DND-41 (cell line): ENCODE measurements at regions not wholly inside any gene's neighbourhood (a gene's known extent, or its start where the extent isn't known, plus 50 kb on each side); places are given as distances from the start of the nearest gene placed in this dataset.
"Not testable (repeated sequence)": the region's sequence is repeated elsewhere in the genome, so short reads cannot be mapped to it uniquely, and the experiment has no call there.

Experiments
- ATAC-seq: fragments of 200-7000 bp; cut with Tn5 transposase; 3 replicates; pipeline ENCODE4 v1.9.1; 2021; ENCODE audit warnings: low read depth; ENCODE audit not compliant: insufficient read depth
- DNase-seq: peaks from one replicate; pipeline ENCODE4 v3.0.0-alpha.2; 2020
- H2AFZ ChIP-seq: 2 replicates; pipeline ENCODE4 v1.6.0; 2012; ENCODE audit warnings: low read depth, low read length
- H3K27ac ChIP-seq: 2 replicates; pipeline ENCODE4 v1.5.1; 2012; ENCODE audit warnings: low read length, inconsistent platforms
- H3K27me3 ChIP-seq: fragments of 200-600 bp; sonication (generic); 2 replicates; pipeline ENCODE4 v1.6.0; 2012; ENCODE audit warnings: low read length, mild to moderate bottlenecking, inconsistent platforms; ENCODE audit not compliant: insufficient read depth, poor library complexity
- H3K36me3 ChIP-seq: 2 replicates; pipeline ENCODE4 v1.5.1; 2012; ENCODE audit warnings: low read length, inconsistent platforms; ENCODE audit not compliant: insufficient read depth
- H3K4me1 ChIP-seq: 2 replicates; pipeline ENCODE4 v1.5.1; 2012; ENCODE audit warnings: mild to moderate bottlenecking, low read length; ENCODE audit not compliant: insufficient read depth
- H3K4me2 ChIP-seq: 2 replicates; pipeline ENCODE4 v1.6.0; 2012; ENCODE audit warnings: mild to moderate bottlenecking, moderate library complexity, low read length, inconsistent platforms; ENCODE audit not compliant: insufficient read depth
- H3K4me3 ChIP-seq, 2 experiments: fragments of 200-600 bp in 1 of 2; shearing (Covaris generic) in 1 of 2; 2 replicates each; pipeline ENCODE4 v1.5.1; 2012 to 2016; ENCODE audit warnings: inconsistent platforms in 2 of 2, low read length in 2 of 2, mild to moderate bottlenecking in 2 of 2, low read depth in 1 of 2, moderate library complexity in 1 of 2
- H3K79me2 ChIP-seq: 2 replicates; pipeline ENCODE4 v1.6.0; 2012; ENCODE audit warnings: low read length, inconsistent platforms; ENCODE audit not compliant: insufficient read depth
- H3K9ac ChIP-seq: 2 replicates; pipeline ENCODE4 v1.6.0; 2012; ENCODE audit warnings: low read depth, mild to moderate bottlenecking, inconsistent platforms, low read length, moderate library complexity
- H3K9me3 ChIP-seq: 2 replicates; pipeline ENCODE4 v1.5.1; 2012; ENCODE audit warnings: low read length, moderate library complexity, mild to moderate bottlenecking, inconsistent platforms; ENCODE audit not compliant: insufficient read depth, severe bottlenecking
- H4K20me1 ChIP-seq: 2 replicates; pipeline ENCODE4 v1.6.0; 2012; ENCODE audit warnings: low read length; ENCODE audit not compliant: insufficient read depth
- EZH2 ChIP-seq: IDR thresholded peaks from 3 replicates; pipeline ENCODE4 v1.6.1; 2012; ENCODE audit warnings: borderline replicate concordance, low read depth, mild to moderate bottlenecking, moderate library complexity, low read length, inconsistent platforms; ENCODE audit not compliant: severe bottlenecking
- TF ChIP-seq, protein P1 (sequence below): IDR thresholded peaks from 2 replicates; pipeline ENCODE4 v1.5.1; 2012; ENCODE audit warnings: borderline replicate concordance, low read length, moderate library complexity, mild to moderate bottlenecking; ENCODE audit not compliant: poor library complexity, severe bottlenecking; ENCODE audit errors: extremely low read depth

- Histone ChIP-seq H4K20me1 (no peaks in the 10 kb centered on the region), H3K9me3 (no peaks in the 10 kb centered on the region), H3K4me2 (no peak overlapping the region), H3K27ac (no peak overlapping the region), H3K79me2 (no peaks in the 10 kb centered on the region), H3K4me3 (no peak overlapping the region), H2AFZ (no peak overlapping the region), H3K36me3 (no peaks in the 10 kb centered on the region), H3K4me1 (no peaks in the 10 kb centered on the region), H3K9ac (no peak overlapping the region), H3K27me3 (no peaks in the 10 kb centered on the region)
- DNase-seq (no peak), ATAC-seq (no peak)
- no peak for TF ChIP-seq EZH2
- TF ChIP-seq, protein P1, sequence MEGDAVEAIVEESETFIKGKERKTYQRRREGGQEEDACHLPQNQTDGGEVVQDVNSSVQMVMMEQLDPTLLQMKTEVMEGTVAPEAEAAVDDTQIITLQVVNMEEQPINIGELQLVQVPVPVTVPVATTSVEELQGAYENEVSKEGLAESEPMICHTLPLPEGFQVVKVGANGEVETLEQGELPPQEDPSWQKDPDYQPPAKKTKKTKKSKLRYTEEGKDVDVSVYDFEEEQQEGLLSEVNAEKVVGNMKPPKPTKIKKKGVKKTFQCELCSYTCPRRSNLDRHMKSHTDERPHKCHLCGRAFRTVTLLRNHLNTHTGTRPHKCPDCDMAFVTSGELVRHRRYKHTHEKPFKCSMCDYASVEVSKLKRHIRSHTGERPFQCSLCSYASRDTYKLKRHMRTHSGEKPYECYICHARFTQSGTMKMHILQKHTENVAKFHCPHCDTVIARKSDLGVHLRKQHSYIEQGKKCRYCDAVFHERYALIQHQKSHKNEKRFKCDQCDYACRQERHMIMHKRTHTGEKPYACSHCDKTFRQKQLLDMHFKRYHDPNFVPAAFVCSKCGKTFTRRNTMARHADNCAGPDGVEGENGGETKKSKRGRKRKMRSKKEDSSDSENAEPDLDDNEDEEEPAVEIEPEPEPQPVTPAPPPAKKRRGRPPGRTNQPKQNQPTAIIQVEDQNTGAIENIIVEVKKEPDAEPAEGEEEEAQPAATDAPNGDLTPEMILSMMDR, result no peak
These were observed 345.7 kb downstream of the SV2B start for GRCh38 chr15:91445695-91446228.

GRCh38 chr15:91447991-91448644 lies 348.1 kb downstream of the SV2B start:
- no peak overlapping the region for H2AFZ ChIP-seq
- no peak for ATAC-seq
- no peak overlapping the region for H3K9ac ChIP-seq

DNA sequence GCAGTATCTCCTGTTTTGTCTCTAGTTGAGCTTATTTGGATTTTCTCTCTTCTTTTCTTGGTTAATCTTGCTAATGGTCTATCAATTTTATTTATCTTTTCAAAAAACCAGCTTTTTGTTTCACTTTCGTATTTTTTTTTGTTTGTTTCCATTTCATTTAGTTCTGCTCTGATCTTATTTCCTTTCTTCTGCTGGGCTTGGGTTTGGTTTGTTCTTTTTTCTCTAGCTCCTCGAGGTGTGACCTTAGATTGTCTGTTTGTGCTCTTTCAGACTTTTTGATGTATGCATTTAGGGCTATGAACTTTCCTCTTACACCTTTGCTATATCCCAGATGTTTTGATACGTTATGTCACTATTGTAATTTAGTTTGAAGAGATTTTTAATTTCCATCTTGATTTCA lies 353.3 kb downstream of the SV2B start:
- not testable (repeated sequence) for DNase-seq

More at GRCh38 chr15:91447991-91448644, 348.1 kb downstream of the SV2B start:
- TF ChIP-seq EZH2, result no peak
- TF ChIP-seq, protein P1, result no peak
- H3K4me1 ChIP-seq, result no peaks in the 10 kb centered on the region
- no peaks in the 10 kb centered on the region for H4K20me1 ChIP-seq
- H3K79me2 ChIP-seq, result no peaks in the 10 kb centered on the region
- H3K4me2 ChIP-seq, result no peak overlapping the region
- H3K4me3 ChIP-seq, result no peak overlapping the region
- no peak overlapping the region for H3K27ac ChIP-seq
- H3K9me3 ChIP-seq, result no peaks in the 10 kb centered on the region
- H3K36me3 ChIP-seq, result no peaks in the 10 kb centered on the region
- no peak for DNase-seq
- no peaks in the 10 kb centered on the region for H3K27me3 ChIP-seq

DNA sequence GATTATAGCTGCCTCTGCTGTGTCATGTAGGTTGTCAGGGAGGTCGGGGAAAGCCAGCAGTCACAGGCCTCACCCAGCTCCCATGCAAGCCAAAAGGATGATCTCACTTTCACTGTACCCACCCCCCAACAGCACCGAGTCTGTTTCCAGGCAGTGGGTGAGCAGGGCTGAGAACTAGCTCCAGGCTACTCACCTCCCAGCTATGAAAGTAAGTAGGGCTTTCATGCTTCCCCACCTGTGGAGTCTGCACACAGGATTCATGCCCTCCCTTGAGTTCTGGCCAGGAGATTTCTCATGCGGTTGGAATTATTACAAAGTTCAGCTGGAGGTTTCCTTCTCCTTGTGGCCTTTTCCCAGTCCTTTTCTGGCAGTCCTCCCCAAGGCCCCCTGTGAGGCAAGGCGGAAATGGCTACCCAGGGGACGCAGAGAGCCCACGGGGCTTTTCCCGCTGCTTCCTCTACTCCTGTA lies 356.2 kb downstream of the SV2B start:
- no peak overlapping the region for H3K4me3 ChIP-seq

More for the DNA sequence above, 353.3 kb downstream of the SV2B start:
- not testable (repeated sequence) for H3K27me3 ChIP-seq, H3K4me3 ChIP-seq, H3K27ac ChIP-seq, H4K20me1 ChIP-seq, H3K4me1 ChIP-seq, H3K9me3 ChIP-seq, ATAC-seq, H3K36me3 ChIP-seq, H2AFZ ChIP-seq, H3K9ac ChIP-seq, H3K79me2 ChIP-seq, H3K4me2 ChIP-seq

More for the DNA sequence above, 356.2 kb downstream of the SV2B start:
- Histone ChIP-seq H4K20me1 (no peaks in the 10 kb centered on the region), H3K36me3 (no peaks in the 10 kb centered on the region), H2AFZ (no peak overlapping the region), H3K4me2 (no peak overlapping the region), H3K9ac (no peak overlapping the region), H3K79me2 (no peaks in the 10 kb centered on the region), H3K27ac (no peak overlapping the region), H3K9me3 (no peaks in the 10 kb centered on the region), H3K27me3 (no peaks in the 10 kb centered on the region), H3K4me1 (no peaks in the 10 kb centered on the region)
- TF ChIP-seq EZH2, result no peak
- TF ChIP-seq, protein P1, result no peak
- ATAC-seq, result peak; percentile 59
- peak; percentile 42 for DNase-seq
